K562 (cell line): ENCODE measurements at regions not wholly inside any gene's neighbourhood (a gene's known extent, or its start where the extent isn't known, plus 50 kb on each side); places are given as distances from the start of the nearest gene placed in this dataset.

Source experiments
- FOXJ3 ChIP-seq: sonication (generic); formaldehyde crosslinking; IDR thresholded peaks from 2 replicates; pipeline ENCODE4 v1.4.0; 2020; ENCODE audit warnings: mild to moderate bottlenecking, missing genetic modification reagents
- GATAD2B ChIP-seq: fragments of 450-650 bp; IDR thresholded peaks from 2 replicates; pipeline ENCODE4 v1.6.1; 2017; ENCODE audit warnings: mild to moderate bottlenecking, borderline replicate concordance
- HDAC1 ChIP-seq, 2 experiments: fragments of 450-650 bp; IDR thresholded peaks; 2 replicates each; pipeline ENCODE4 v1.6.1; 2016 to 2017; ENCODE audit warnings: inconsistent platforms in 1 of 2, mild to moderate bottlenecking in 1 of 2, moderate library complexity in 1 of 2
- HMGN3 ChIP-seq: IDR thresholded peaks from 2 replicates; pipeline ENCODE4 v1.6.1; 2011; ENCODE audit warnings: borderline replicate concordance, low read depth, mild to moderate bottlenecking, mixed read lengths, low read length; ENCODE audit not compliant: insufficient read length; ENCODE audit errors: extremely low read depth
- ILF3 ChIP-seq: fragments of 450-650 bp; IDR thresholded peaks from 2 replicates; pipeline ENCODE4 v1.6.1; 2018; ENCODE audit warnings: antibody characterized with exemption, mild to moderate bottlenecking, moderate library complexity, borderline replicate concordance
- KLF16 ChIP-seq: IDR thresholded peaks from 2 replicates; pipeline ENCODE4 v1.6.1; 2016; ENCODE audit warnings: antibody characterized with exemption
- NR2C2 ChIP-seq, 2 experiments: fragments of 200-800 bp in 1 of 2; sonication (Bioruptor generic) in 1 of 2; sonication (generic) in 1 of 2; formaldehyde crosslinking in 1 of 2; IDR thresholded peaks; 2 replicates each; pipeline versions ENCODE4 v1.6.1 to v1.8.0; 2016 to 2022; ENCODE audit warnings: mild to moderate bottlenecking in 1 of 2, missing compliant biosample characterization in 1 of 2, missing genetic modification characterization in 1 of 2, missing genetic modification reagents in 1 of 2
- RCOR1 ChIP-seq, 2 experiments: IDR thresholded peaks; 2 replicates each; pipeline ENCODE4 v1.6.1; 2012; ENCODE audit warnings: low read depth in 2 of 2, low read length in 2 of 2, borderline replicate concordance in 1 of 2, improper control_type of control experiment in 1 of 2
- SMARCC2 ChIP-seq: fragments of 450-650 bp; IDR thresholded peaks from 2 replicates; pipeline ENCODE4 v1.6.1; 2017; ENCODE audit warnings: antibody characterized with exemption, moderate library complexity, mild to moderate bottlenecking, low read depth
- STAT5A ChIP-seq: IDR thresholded peaks from 2 replicates; pipeline ENCODE4 v1.6.1; 2012; ENCODE audit warnings: low read length, inconsistent platforms, borderline replicate concordance
- ZBTB17 ChIP-seq: fragments of 450-650 bp; formaldehyde crosslinking; IDR thresholded peaks from 2 replicates; pipeline ENCODE4 v1.4.0; 2020; ENCODE audit warnings: mild to moderate bottlenecking
- TF ChIP-seq, protein P1 (sequence below): fragments of 250-450 bp; sonication (Bioruptor Pico); IDR thresholded peaks from 2 replicates; pipeline ENCODE4 v1.4.0; 2020
- TF ChIP-seq, protein P2 (sequence below): IDR thresholded peaks from 2 replicates; pipeline ENCODE4 v1.6.1; 2014; ENCODE audit warnings: antibody characterized with exemption
- TF ChIP-seq, protein P3 (sequence below), 2 experiments: fragments of 450-650 bp in 1 of 2; sonication (generic) in 1 of 2; formaldehyde crosslinking in 1 of 2; IDR thresholded peaks in 1 of 2; conservative IDR thresholded peaks in 1 of 2; 2 replicates each; pipeline versions ENCODE4 v1.6.1 to v1.8.1; 2016 to 2023; ENCODE audit warnings: mild to moderate bottlenecking in 2 of 2, moderate library complexity in 2 of 2, inconsistent platforms in 1 of 2, missing genetic modification reagents in 1 of 2
- TF ChIP-seq, protein P4 (sequence below): fragments of 200-800 bp; sonication (Bioruptor generic); IDR thresholded peaks from 2 replicates; pipeline ENCODE4 v1.6.1; 2017; ENCODE audit warnings: missing genetic modification characterization, missing compliant biosample characterization

GRCh38 chr14:50003213-50004021, 110.5 kb downstream of the ARF6 start (continued):
- TF ChIP-seq, protein P1, sequence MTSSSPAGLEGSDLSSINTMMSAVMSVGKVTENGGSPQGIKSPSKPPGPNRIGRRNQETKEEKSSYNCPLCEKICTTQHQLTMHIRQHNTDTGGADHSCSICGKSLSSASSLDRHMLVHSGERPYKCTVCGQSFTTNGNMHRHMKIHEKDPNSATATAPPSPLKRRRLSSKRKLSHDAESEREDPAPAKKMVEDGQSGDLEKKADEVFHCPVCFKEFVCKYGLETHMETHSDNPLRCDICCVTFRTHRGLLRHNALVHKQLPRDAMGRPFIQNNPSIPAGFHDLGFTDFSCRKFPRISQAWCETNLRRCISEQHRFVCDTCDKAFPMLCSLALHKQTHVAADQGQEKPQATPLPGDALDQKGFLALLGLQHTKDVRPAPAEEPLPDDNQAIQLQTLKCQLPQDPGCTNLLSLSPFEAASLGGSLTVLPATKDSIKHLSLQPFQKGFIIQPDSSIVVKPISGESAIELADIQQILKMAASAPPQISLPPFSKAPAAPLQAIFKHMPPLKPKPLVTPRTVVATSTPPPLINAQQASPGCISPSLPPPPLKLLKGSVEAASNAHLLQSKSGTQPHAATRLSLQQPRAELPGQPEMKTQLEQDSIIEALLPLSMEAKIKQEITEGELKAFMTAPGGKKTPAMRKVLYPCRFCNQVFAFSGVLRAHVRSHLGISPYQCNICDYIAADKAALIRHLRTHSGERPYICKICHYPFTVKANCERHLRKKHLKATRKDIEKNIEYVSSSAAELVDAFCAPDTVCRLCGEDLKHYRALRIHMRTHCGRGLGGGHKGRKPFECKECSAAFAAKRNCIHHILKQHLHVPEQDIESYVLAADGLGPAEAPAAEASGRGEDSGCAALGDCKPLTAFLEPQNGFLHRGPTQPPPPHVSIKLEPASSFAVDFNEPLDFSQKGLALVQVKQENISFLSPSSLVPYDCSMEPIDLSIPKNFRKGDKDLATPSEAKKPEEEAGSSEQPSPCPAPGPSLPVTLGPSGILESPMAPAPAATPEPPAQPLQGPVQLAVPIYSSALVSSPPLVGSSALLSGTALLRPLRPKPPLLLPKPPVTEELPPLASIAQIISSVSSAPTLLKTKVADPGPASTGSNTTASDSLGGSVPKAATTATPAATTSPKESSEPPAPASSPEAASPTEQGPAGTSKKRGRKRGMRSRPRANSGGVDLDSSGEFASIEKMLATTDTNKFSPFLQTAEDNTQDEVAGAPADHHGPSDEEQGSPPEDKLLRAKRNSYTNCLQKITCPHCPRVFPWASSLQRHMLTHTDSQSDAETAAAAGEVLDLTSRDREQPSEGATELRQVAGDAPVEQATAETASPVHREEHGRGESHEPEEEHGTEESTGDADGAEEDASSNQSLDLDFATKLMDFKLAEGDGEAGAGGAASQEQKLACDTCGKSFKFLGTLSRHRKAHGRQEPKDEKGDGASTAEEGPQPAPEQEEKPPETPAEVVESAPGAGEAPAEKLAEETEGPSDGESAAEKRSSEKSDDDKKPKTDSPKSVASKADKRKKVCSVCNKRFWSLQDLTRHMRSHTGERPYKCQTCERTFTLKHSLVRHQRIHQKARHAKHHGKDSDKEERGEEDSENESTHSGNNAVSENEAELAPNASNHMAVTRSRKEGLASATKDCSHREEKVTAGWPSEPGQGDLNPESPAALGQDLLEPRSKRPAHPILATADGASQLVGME (CRISPR knock-in tag): no peak
- TF ChIP-seq GATAD2B (peak; percentile 96), NR2C2 (CRISPR knock-in tag; IDR thresholded peaks at IDR 0.05) (no peak), NR2C2 (tag; IDR thresholded peaks at IDR 0.05) (peak; percentile 24), STAT5A (peak; percentile 51; the same call in 1 of the 2 replicates), FOXJ3 (CRISPR knock-in tag) (peak; percentile 83), ZBTB17 (CRISPR knock-in tag) (peak; percentile 16; the same call in 1 of the 2 replicates), HDAC1 (IDR thresholded peaks at IDR 0.05) (peak in 1 of 2 experiments; percentile 58; a peak in 2 of 4 replicates), RCOR1 (IDR thresholded peaks at IDR 0.05; ENCODE audit: borderline replicate concordance in 1 of 2, low read depth in 2 of 2, low read length in 2 of 2) (peak in 1 of 2 experiments; percentile 63; a peak in 2 of 4 replicates), KLF16 (peak; percentile 63), ILF3 (0 out of 2 replicates have a peak, but pooled peaks have one; percentile 39), SMARCC2 (peak; percentile 14; the same call in 1 of the 2 replicates), HMGN3 (peak; percentile 99)
- TF ChIP-seq, protein P2, sequence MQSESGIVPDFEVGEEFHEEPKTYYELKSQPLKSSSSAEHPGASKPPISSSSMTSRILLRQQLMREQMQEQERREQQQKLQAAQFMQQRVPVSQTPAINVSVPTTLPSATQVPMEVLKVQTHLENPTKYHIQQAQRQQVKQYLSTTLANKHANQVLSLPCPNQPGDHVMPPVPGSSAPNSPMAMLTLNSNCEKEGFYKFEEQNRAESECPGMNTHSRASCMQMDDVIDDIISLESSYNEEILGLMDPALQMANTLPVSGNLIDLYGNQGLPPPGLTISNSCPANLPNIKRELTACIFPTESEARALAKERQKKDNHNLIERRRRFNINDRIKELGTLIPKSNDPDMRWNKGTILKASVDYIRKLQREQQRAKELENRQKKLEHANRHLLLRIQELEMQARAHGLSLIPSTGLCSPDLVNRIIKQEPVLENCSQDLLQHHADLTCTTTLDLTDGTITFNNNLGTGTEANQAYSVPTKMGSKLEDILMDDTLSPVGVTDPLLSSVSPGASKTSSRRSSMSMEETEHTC: peak; percentile 32; the same call in 1 of the 2 replicates
- TF ChIP-seq, protein P3, sequence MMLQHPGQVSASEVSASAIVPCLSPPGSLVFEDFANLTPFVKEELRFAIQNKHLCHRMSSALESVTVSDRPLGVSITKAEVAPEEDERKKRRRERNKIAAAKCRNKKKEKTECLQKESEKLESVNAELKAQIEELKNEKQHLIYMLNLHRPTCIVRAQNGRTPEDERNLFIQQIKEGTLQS (IDR thresholded peaks at IDR 0.05): no peak
- TF ChIP-seq, protein P3 (CRISPR knock-in tag; conservative IDR thresholded peaks at IDR 0.05): 0 out of 2 replicates have a peak, but pooled peaks have one; percentile 19
- TF ChIP-seq, protein P4, sequence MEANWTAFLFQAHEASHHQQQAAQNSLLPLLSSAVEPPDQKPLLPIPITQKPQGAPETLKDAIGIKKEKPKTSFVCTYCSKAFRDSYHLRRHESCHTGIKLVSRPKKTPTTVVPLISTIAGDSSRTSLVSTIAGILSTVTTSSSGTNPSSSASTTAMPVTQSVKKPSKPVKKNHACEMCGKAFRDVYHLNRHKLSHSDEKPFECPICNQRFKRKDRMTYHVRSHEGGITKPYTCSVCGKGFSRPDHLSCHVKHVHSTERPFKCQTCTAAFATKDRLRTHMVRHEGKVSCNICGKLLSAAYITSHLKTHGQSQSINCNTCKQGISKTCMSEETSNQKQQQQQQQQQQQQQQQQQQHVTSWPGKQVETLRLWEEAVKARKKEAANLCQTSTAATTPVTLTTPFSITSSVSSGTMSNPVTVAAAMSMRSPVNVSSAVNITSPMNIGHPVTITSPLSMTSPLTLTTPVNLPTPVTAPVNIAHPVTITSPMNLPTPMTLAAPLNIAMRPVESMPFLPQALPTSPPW: peak; percentile 95
